ENCODE measurements at regions not wholly inside any gene's neighbourhood (a gene's known extent, or its start where the extent isn't known, plus 50 kb on each side); places are given as distances from the start of the nearest gene placed in this dataset.

DNA sequence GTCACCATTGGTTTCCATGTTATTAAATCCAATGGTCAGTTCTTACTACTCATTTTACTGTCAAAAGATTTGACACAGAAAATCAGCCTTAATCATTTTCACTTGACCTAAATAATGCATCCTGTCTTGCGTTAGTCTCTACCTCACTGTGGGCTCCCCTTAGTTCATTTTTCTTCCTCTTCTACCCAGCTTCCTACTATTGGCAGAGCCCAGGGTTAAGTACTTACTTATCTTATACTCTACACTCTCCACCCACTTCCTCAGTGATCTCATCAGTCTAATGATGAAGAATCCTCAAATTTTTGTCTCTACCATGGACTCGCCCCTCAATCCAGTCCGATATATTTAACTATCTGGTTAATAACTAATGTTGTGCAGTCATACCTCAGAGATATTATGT, 735.9 kb downstream of the KCNT2 start:
- Histone ChIP-seq H3K36me3 (ENCODE audit: control insufficient read depth, insufficient read depth, low read length) (no peaks in the 10 kb centered on the region), H3K4me3 (ENCODE audit: low read depth, low read length) (no peak overlapping the region), H3K27me3 (ENCODE audit: control insufficient read depth, insufficient read depth, low read length) (no peaks in the 10 kb centered on the region)
- no peak for DNase-seq (ENCODE audit: low read depth)
- TF ChIP-seq, protein P1, sequence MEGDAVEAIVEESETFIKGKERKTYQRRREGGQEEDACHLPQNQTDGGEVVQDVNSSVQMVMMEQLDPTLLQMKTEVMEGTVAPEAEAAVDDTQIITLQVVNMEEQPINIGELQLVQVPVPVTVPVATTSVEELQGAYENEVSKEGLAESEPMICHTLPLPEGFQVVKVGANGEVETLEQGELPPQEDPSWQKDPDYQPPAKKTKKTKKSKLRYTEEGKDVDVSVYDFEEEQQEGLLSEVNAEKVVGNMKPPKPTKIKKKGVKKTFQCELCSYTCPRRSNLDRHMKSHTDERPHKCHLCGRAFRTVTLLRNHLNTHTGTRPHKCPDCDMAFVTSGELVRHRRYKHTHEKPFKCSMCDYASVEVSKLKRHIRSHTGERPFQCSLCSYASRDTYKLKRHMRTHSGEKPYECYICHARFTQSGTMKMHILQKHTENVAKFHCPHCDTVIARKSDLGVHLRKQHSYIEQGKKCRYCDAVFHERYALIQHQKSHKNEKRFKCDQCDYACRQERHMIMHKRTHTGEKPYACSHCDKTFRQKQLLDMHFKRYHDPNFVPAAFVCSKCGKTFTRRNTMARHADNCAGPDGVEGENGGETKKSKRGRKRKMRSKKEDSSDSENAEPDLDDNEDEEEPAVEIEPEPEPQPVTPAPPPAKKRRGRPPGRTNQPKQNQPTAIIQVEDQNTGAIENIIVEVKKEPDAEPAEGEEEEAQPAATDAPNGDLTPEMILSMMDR (IDR thresholded peaks at IDR 0.05; ENCODE audit: insufficient read depth, low read length, severe bottlenecking) = no peak
- FAIRE-seq = no peak

DNA sequence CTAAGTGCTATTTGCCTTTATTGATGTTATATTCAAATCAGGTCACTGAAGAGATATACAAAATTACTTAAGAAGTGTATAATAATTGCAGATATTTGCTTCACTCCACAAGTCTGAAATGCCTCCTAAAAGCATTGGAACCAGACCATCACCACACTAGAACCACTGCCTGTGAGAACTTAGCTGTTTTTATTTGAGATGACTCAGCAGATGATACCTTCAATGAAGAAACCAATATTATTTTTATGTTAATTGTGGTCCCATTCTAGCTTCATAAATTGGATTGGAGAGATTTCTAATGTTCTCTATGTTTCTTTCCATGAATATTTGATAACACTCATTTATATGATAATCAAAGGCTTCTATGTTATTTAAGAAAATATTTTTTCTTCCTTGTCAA, 740.6 kb downstream of the KCNT2 start:
- DNase-seq (ENCODE audit: low read depth) = no peak
- H3K4me3 ChIP-seq (ENCODE audit: low read depth, low read length) = no peak overlapping the region
- H3K36me3 ChIP-seq (ENCODE audit: control insufficient read depth, insufficient read depth, low read length) = no peaks in the 10 kb centered on the region
- no peaks in the 10 kb centered on the region for H3K27me3 ChIP-seq (ENCODE audit: control insufficient read depth, insufficient read depth, low read length)
- FAIRE-seq = no peak
- TF ChIP-seq, protein P1 (IDR thresholded peaks at IDR 0.05; ENCODE audit: insufficient read depth, low read length, severe bottlenecking) = no peak

DNA sequence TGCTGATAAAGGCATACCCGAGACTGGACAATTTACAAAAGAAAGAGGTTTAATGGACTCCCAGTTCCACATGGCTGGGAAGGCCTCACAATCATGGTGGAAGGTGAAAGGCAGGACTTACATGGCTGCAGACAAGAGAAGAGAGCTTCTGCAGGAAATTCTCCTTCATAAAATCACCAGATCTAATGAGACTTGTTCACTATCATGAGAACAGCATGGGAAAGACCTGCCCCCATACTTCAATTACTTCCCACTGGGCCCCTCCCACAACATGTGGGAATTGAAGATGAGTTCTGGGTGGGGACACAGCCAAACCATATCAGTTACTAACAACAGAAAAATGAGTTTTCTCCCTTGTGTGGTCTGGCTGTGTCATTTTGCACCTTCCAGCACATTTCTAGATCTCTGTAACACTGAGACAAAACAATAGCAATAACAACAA, 741.4 kb downstream of the KCNT2 start:
- no peak for FAIRE-seq

DNA sequence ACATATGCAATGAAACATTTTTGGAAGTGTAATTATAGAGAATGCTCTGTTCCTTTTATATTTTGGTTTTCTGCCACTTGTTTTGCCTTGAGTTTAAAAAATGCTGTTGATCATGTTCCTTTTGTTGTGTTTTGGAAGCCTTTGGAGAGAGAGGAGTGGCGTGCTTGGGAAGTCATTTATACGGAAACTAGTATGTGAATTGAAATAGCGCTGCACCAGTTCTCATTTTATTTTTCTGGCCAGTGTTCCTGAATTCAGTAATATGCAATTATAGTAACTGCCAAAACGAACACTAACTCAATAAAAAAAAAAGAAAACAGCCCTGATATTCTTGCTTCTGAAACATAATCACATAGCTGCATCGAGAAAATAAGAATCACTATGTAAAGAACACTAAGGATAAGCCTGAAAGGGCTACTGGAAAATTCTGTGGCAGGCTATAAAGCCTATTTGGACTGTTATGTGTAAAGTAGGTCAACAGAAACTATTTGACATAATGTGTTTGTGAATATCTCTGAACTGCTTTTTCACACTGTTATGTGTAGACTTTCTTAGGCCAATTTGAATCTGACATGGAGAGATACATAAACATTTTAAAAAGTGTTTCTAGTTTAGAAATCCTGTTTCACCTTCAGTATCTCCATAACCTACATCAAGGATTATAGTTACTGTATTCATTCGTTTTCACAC, 742.0 kb downstream of the KCNT2 start:
- H3K4me3 ChIP-seq (ENCODE audit: low read depth, low read length) = no peak overlapping the region
- H3K27me3 ChIP-seq (ENCODE audit: control insufficient read depth, insufficient read depth, low read length) = no peaks in the 10 kb centered on the region
- H3K36me3 ChIP-seq (ENCODE audit: control insufficient read depth, insufficient read depth, low read length) = no peaks in the 10 kb centered on the region
- FAIRE-seq = no peak
- TF ChIP-seq, protein P1 (IDR thresholded peaks at IDR 0.05; ENCODE audit: insufficient read depth, low read length, severe bottlenecking) = no peak
- no peak for DNase-seq (ENCODE audit: low read depth)

More for the DNA sequence above, 741.4 kb downstream of the KCNT2 start:
- Histone ChIP-seq H3K36me3 (ENCODE audit: control insufficient read depth, insufficient read depth, low read length) (no peaks in the 10 kb centered on the region), H3K27me3 (ENCODE audit: control insufficient read depth, insufficient read depth, low read length) (no peaks in the 10 kb centered on the region), H3K4me3 (ENCODE audit: low read depth, low read length) (no peak overlapping the region)
- no peak for DNase-seq (ENCODE audit: low read depth)
- TF ChIP-seq, protein P1 (IDR thresholded peaks at IDR 0.05; ENCODE audit: insufficient read depth, low read length, severe bottlenecking) = no peak

DNA sequence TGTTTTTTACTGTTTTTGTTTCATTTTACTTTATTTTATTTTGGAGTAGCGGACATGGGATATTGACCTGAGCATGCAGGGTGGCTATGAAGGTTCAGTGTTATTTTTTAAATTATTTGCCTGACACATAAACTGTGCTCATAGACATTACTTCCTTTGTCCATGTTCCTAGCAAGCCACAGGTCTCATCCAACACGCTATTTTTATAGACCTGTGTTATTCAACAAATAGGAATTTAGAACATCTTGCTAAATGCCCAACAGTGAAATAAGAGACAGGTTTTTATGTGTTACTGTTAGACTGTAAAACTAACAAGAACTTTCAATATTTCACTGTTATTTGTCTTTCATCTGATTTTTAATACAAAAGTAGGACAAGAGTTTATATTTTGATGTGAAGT, 756.4 kb downstream of the KCNT2 start:
- FAIRE-seq (no peak), DNase-seq (ENCODE audit: low read depth) (peak; percentile 12)
- no peak overlapping the region for H3K4me3 ChIP-seq (ENCODE audit: low read depth, low read length)
- no peaks in the 10 kb centered on the region for H3K27me3 ChIP-seq (ENCODE audit: control insufficient read depth, insufficient read depth, low read length)
- TF ChIP-seq, protein P1 (IDR thresholded peaks at IDR 0.05; ENCODE audit: insufficient read depth, low read length, severe bottlenecking) = no peak
- H3K36me3 ChIP-seq (ENCODE audit: control insufficient read depth, insufficient read depth, low read length) = no peaks in the 10 kb centered on the region

All from bronchial epithelial cell (primary cell).